ENCODE measurements at regions not wholly inside any gene's neighbourhood (a gene's known extent, or its start where the extent isn't known, plus 50 kb on each side); places are given as distances from the start of the nearest gene placed in this dataset.

DNA sequence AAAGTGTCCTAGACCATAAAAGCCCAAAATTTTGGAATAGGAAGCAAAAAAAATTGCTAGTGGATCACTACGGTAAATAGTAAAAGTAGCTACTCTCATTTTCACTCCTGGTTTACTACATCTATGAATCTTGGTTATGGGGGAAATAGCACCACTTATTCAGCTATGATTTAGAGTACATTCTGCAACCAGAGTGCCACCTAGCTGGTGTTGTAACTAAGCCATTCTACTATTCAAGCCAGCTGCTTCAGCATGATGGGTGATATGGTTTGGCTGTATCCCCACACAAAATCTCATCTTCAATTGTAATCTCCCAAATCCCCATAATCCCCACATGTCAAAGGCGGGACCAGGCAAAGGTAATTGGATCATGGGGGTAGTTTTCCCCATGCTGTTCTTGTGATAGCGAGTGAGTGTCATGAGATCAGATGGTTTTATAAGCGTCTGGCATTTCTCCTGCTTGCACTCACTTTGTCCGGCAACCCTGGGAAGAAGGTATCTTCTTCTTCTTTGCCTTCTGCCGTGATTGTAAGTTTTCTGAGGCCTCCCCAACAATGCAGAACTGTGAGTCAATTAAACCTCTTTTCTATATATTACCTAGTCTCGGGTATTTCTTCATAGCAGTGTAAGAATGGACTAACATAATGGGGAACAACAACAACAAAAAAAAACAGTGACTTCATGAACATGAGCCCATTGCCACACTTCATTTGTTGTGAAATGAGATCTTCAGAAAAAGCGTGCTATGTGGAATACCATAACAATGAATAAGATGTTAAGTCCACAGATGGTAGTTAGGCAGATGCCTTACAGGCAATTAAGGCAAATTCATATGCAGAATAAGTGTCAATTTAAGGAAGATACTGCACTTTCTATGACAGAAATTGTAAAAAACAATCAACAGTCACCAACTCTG, 280.1 kb downstream of the PABPC4L start:
- H3K9me3 ChIP-seq = no peaks in the 10 kb centered on the region
- no peak overlapping the region for H3K4me3 ChIP-seq
- no peak for ATAC-seq
- H3K36me3 ChIP-seq = no peaks in the 10 kb centered on the region
- in situ Hi-C loops (cut with MboI; ENCODE audit: low sequenced_read_pairs in 4 of 4) (no loop called here), intact Hi-C loops (cut with DNase I; ENCODE audit: low total_unique reads) (no loop called here)
- TF ChIP-seq POLR2A (IDR thresholded peaks at IDR 0.05) = no peak
- TF ChIP-seq, protein P1, sequence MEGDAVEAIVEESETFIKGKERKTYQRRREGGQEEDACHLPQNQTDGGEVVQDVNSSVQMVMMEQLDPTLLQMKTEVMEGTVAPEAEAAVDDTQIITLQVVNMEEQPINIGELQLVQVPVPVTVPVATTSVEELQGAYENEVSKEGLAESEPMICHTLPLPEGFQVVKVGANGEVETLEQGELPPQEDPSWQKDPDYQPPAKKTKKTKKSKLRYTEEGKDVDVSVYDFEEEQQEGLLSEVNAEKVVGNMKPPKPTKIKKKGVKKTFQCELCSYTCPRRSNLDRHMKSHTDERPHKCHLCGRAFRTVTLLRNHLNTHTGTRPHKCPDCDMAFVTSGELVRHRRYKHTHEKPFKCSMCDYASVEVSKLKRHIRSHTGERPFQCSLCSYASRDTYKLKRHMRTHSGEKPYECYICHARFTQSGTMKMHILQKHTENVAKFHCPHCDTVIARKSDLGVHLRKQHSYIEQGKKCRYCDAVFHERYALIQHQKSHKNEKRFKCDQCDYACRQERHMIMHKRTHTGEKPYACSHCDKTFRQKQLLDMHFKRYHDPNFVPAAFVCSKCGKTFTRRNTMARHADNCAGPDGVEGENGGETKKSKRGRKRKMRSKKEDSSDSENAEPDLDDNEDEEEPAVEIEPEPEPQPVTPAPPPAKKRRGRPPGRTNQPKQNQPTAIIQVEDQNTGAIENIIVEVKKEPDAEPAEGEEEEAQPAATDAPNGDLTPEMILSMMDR (IDR thresholded peaks at IDR 0.05 in 4 of 5, conservative IDR thresholded peaks at IDR 0.05 in 1 of 5) = no peak
- H3K27me3 ChIP-seq = no peaks in the 10 kb centered on the region
- no peaks in the 10 kb centered on the region for H3K4me1 ChIP-seq
- H3K27ac ChIP-seq = no peak overlapping the region
- DNase-seq = no peak

DNA sequence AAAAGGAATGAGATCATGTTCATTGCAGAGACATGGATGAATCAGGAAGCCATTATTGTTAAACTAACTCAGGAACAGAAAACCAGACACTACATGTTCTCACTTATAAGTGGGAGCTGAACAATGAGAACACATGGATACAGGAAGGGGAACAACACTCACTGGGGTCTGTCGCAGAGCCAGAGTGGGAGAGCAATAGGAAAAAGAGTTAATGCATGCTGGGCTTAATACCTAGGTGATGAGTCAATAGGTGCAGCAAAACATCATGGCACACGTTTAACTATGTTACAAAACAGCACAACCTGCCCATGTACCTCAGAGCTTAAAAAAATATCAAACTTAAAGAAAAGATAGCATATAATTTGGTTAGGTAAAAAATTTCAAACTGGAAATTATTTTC, 281.4 kb downstream of the PABPC4L start:
- Histone ChIP-seq H3K27ac (no peak overlapping the region), H3K36me3 (no peaks in the 10 kb centered on the region), H3K4me1 (no peaks in the 10 kb centered on the region), H3K9me3 (no peaks in the 10 kb centered on the region), H3K4me3 (no peak overlapping the region), H3K27me3 (no peaks in the 10 kb centered on the region)
- in situ Hi-C loops (cut with MboI; ENCODE audit: low sequenced_read_pairs in 4 of 4) = no loop called here
- DNase-seq (no peak), ATAC-seq (no peak)
- TF ChIP-seq, protein P1 (IDR thresholded peaks at IDR 0.05 in 4 of 5, conservative IDR thresholded peaks at IDR 0.05 in 1 of 5) = no peak
- TF ChIP-seq POLR2A (IDR thresholded peaks at IDR 0.05) = no peak
- intact Hi-C loops (cut with DNase I; ENCODE audit: low total_unique reads) = no loop called here

DNA sequence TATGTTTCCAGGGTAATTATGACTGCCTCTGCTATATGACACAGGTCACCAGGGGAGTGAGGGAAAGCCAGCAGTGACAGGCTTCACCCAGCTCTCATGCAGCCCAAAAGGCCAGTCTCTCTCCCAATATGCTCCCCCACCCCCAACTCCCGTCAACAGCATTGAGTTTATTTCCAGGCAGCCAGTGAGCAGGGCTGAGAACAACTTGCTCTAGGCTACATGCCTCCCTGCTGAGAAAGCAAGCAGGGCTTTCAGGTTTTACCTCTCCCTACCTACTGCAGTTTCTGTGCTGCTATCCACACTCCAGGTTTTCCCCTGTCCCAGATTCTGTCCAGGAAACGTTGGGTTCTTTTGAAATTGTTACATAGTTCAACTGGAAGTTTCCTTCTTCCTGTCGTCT, 291.4 kb downstream of the PABPC4L start:
- no peaks in the 10 kb centered on the region for H3K27me3 ChIP-seq
- in situ Hi-C loops (cut with MboI; ENCODE audit: low sequenced_read_pairs in 4 of 4) = no loop called here
- intact Hi-C loops (cut with DNase I; ENCODE audit: low total_unique reads) = no loop called here
- no peaks in the 10 kb centered on the region for H3K4me1 ChIP-seq
- TF ChIP-seq, protein P1 (IDR thresholded peaks at IDR 0.05 in 4 of 5, conservative IDR thresholded peaks at IDR 0.05 in 1 of 5) = no peak
- no peak for TF ChIP-seq POLR2A (IDR thresholded peaks at IDR 0.05)
- no peaks in the 10 kb centered on the region for H3K36me3 ChIP-seq
- H3K4me3 ChIP-seq = no peak overlapping the region
- H3K27ac ChIP-seq = no peak overlapping the region
- H3K9me3 ChIP-seq = no peaks in the 10 kb centered on the region
- DNase-seq (no peak), ATAC-seq (no peak)

DNA sequence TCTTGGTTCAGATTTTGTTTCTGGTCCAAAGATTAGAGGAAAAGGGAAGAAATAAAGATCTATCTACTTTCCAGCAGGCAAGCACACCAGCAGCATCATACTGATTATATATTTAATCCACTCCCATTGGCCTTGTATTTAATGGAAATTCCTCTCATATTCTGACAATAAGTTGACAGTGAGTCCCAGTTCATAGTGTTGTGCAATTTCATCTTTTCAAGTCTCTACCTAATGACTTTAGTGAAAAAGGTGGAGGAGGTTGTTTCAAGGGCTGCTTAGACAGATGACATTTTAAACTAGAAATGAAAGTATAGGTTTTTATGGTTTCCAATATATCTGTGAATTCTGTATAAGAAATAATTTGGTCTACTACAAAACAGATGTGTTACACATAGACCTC, 298.6 kb downstream of the PABPC4L start:
- H3K36me3 ChIP-seq = no peaks in the 10 kb centered on the region
- no peak overlapping the region for H3K4me3 ChIP-seq
- in situ Hi-C loops (cut with MboI; ENCODE audit: low sequenced_read_pairs in 4 of 4) (no loop called here), intact Hi-C loops (cut with DNase I; ENCODE audit: low total_unique reads) (no loop called here)
- H3K27me3 ChIP-seq = no peaks in the 10 kb centered on the region
- ATAC-seq (no peak), DNase-seq (no peak)
- H3K4me1 ChIP-seq = no peaks in the 10 kb centered on the region
- H3K9me3 ChIP-seq = peaks cover 0 to 4% (median 0%) of the 10 kb centered on the region in 3 donors
- no peak overlapping the region for H3K27ac ChIP-seq
- no peak for TF ChIP-seq POLR2A (IDR thresholded peaks at IDR 0.05)
- TF ChIP-seq, protein P1 (IDR thresholded peaks at IDR 0.05 in 4 of 5, conservative IDR thresholded peaks at IDR 0.05 in 1 of 5) = no peak
